C4-2B (cell line): ENCODE measurements at regions not wholly inside any gene's neighbourhood (a gene's known extent, or its start where the extent isn't known, plus 50 kb on each side); places are given as distances from the start of the nearest gene placed in this dataset.

Source experiments
- H3K27ac ChIP-seq: fragments of 450-650 bp; 2 replicates; pipeline ENCODE4 v1.5.1; 2017
- ZFX ChIP-seq: fragments of 450-650 bp; IDR thresholded peaks from 2 replicates; pipeline ENCODE4 v1.6.1; 2017
- TF ChIP-seq, protein P1 (sequence below): fragments of 450-650 bp; conservative IDR thresholded peaks from 2 replicates; pipeline ENCODE4 v1.5.1; 2017; ENCODE audit warnings: mild to moderate bottlenecking

GRCh38 chr3:194045919-194046318 is 90.0 kb upstream of the HES1 start:
- TF ChIP-seq ZFX = no peak
- TF ChIP-seq, protein P1, sequence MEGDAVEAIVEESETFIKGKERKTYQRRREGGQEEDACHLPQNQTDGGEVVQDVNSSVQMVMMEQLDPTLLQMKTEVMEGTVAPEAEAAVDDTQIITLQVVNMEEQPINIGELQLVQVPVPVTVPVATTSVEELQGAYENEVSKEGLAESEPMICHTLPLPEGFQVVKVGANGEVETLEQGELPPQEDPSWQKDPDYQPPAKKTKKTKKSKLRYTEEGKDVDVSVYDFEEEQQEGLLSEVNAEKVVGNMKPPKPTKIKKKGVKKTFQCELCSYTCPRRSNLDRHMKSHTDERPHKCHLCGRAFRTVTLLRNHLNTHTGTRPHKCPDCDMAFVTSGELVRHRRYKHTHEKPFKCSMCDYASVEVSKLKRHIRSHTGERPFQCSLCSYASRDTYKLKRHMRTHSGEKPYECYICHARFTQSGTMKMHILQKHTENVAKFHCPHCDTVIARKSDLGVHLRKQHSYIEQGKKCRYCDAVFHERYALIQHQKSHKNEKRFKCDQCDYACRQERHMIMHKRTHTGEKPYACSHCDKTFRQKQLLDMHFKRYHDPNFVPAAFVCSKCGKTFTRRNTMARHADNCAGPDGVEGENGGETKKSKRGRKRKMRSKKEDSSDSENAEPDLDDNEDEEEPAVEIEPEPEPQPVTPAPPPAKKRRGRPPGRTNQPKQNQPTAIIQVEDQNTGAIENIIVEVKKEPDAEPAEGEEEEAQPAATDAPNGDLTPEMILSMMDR = no peak
- H3K27ac ChIP-seq = no peak overlapping the region

DNA sequence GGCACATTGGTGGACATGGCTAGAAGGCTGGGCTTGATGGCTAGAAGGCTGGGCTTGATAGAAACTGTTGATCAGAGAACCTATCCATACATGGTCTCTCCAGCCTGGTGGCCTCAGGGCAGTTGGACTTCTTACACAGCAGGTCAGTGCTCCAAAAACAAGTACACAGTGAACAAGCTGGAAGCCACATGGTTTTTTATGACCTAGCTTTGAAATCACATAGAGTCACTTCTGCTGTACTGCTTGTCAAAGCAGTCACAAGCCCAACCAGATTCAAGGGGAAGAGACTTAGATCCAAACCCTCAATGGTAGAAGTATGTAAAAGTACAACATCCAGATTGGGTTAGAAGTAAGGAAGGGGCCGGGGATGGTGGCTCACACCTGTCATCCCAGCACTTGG is 89.4 kb upstream of the HES1 start:
- TF ChIP-seq ZFX = no peak
- TF ChIP-seq, protein P1 = no peak
- no peak overlapping the region for H3K27ac ChIP-seq

- no peak overlapping the region for H3K27ac ChIP-seq
- no peak for TF ChIP-seq ZFX
- TF ChIP-seq, protein P1 = no peak
Measured at GRCh38 chr3:194046995-194047645, 88.8 kb upstream of the HES1 start.

GRCh38 chr3:194049394-194049793 is 86.6 kb upstream of the HES1 start:
- TF ChIP-seq ZFX = no peak
- TF ChIP-seq, protein P1 = no peak
- no peak overlapping the region for H3K27ac ChIP-seq

GRCh38 chr3:194050782-194051320 is 85.1 kb upstream of the HES1 start:
- TF ChIP-seq, protein P1 = no peak
- no peak for TF ChIP-seq ZFX

GRCh38 chr3:194051366-194052149 is 84.4 kb upstream of the HES1 start:
- no peak overlapping the region for H3K27ac ChIP-seq
- TF ChIP-seq, protein P1 = no peak
- no peak for TF ChIP-seq ZFX

More at GRCh38 chr3:194050782-194051320, 85.1 kb upstream of the HES1 start:
- H3K27ac ChIP-seq = no peak overlapping the region

DNA sequence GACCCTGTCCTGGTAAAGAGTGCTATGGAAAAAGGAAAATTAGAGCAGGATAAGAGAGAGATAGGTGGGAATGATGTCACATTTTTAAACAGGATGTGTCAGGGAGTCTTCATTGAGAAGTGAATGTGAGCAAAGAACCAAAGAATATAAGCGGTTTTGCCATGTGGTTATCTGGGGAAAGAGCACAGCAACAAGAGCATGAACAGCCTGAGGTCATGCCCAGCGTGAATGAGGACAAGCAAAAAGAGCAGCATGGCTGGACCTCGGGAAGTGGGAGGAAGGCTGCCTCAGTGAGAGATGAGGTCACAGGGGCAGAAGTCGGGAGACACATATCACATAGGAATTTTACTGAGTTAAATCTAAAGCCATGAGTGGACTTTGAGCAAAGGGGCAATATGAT is 82.8 kb upstream of the HES1 start:
- TF ChIP-seq, protein P1 = no peak
- no peak for TF ChIP-seq ZFX
- H3K27ac ChIP-seq = no peak overlapping the region
